GM21526 (cell line): ENCODE measurements at regions not wholly inside any gene's neighbourhood (a gene's known extent, or its start where the extent isn't known, plus 50 kb on each side); places are given as distances from the start of the nearest gene placed in this dataset.

ENCODE experiments used
- ATAC-seq: cut with Tn5 transposase; IDR thresholded peaks from one replicate; pipeline ENCODE4 v1.9.1; 2021; ENCODE audit warnings: moderate library complexity; ENCODE audit not compliant: unreplicated experiment, low FRiP score

DNA sequence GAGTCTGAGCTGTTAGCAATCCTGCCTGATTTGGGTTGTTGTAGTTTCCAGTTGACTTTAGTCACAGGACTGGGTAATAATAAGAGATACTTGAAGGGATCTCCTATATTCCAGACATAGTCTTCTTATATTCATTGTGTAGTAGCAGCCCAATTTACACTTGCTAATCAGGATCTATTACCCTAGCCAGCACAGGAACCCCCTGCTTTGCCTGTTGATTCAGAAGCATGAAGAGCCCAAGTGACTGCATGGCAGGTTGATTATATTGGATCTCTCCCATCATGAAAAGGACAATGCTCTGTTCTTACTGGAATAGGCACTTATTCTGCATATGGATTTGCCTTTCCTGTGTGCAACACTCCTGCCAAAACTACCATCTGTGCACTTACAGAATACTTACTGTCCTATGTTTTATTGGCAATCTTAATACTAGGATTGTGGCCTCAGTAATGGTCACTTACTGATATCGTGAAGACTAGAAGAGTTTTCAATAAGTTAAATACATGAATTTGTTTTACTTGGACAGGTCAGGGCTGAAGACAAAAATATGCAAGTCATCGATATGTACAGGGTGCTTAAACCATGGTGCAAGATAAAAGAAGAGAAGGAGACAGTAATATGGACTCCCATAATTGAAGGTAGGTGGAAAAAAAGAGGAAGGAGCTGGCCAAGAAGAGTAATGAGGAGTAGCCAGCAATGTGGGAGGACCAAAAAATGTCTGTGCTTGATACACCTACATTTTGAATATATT is 304.1 kb downstream of the MCTP2 start:
- ATAC-seq = no peak

DNA sequence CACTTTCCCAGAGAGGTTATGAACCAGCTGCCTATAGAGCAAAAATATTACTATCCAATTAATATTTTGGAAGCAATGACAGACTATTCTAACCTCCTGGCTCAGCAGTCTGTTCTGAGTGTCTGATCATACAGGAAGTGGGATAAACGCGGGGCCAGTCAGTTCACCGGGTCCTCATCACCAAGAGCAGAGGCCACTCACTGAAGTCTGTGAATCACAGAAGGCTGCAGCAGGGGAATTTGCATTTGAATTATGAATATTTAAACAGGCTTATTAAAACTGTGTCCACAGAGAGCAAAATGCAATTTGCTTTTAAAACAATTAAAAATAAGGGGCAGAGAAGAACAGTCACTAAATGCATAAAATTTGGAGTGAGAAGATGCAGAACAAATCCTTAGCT is 305.2 kb downstream of the MCTP2 start:
- ATAC-seq = no peak

DNA sequence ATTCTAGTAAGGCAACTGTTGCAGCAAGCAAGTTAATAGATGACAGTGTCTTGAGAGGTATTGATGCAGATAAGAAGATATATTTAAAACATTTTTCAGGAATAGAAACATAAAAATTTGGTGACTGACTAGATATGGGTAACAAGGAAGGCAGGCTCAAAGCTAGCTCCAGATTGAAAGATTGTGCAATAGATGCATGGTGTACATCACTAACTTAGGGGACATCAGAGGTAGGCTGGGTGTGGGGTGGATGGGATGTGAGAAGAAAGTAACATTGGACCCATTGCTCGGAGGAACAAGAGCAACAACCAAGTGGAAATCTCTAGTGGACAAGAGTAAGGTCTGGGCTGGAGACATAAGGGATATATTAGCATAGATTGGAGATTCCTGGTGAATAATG is 306.9 kb downstream of the MCTP2 start:
- ATAC-seq = no peak

DNA sequence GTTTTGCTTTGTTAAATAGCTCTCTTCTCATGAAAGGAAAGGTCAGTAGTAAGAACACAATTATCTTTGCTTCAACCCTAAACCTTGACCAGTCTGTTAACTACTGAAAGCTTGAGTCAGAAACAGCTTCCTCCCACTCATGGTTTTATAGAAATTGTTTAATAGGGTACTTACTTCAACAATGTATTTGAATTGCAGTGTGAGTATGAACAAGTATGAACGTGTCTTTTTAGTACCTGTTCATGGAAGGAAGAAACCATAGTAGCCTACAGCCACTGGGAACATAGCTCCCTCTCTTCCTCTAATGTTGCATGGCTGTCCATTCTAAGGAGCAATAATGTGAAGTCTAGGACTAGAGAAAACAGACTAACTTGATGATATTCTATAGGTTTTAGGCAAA is 311.0 kb downstream of the MCTP2 start:
- ATAC-seq = no peak

- no peak for ATAC-seq
Measured at GRCh38 chr15:94546808-94547207, 315.4 kb downstream of the MCTP2 start.

DNA sequence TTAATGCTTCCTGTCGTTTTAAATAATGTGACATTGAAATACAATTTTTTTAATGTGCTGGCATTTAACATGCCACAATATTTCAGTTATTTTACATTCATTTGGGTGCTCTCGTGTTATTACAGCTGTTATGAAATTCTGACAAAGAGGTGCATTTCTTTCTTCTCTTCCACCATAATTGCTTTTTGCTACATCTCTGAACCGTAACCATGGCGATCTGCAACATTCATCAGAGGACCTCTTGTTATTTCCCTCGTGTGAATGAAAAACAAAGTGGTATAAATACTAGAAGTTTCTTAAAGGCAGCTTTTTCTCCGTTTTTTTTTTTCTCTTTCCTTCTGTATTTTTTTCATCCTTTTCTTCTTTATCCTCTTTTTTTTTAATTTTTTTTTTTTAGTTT is 316.4 kb downstream of the MCTP2 start:
- no peak for ATAC-seq

- ATAC-seq = no peak
Measured at GRCh38 chr15:94555841-94556519, 324.6 kb downstream of the MCTP2 start.

DNA sequence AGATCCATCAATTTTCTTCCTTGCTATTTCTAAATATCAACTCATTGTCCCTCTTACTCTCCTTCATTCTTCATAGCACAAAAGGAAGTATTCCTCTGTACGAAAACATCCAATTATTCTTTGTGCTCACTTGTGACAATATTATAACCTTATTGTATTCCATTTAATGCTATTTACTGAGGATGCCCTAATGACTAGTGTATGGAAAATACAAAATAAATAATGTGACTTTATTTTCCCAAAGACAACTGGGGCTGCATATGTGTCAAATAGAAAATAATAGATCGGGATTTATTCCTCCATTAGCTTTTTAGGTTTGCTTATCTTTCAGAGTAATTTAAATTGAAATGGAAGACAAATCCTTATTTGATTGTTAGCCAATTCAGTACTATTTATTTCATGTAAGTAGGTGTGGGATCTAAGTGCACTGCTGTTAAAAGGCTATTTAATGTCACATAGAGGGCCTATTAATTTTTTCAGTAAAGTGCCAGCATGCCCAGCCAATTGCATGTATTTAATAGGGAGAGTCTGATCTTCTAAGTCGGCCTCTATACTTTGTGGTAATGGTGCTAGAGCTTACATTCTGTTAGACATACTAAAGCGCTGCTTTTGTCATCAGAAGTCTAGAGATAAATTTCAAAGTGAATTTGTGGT is 329.8 kb downstream of the MCTP2 start:
- ATAC-seq = no peak

GRCh38 chr15:94563456-94563855 is 332.1 kb downstream of the MCTP2 start:
- no peak for ATAC-seq

DNA sequence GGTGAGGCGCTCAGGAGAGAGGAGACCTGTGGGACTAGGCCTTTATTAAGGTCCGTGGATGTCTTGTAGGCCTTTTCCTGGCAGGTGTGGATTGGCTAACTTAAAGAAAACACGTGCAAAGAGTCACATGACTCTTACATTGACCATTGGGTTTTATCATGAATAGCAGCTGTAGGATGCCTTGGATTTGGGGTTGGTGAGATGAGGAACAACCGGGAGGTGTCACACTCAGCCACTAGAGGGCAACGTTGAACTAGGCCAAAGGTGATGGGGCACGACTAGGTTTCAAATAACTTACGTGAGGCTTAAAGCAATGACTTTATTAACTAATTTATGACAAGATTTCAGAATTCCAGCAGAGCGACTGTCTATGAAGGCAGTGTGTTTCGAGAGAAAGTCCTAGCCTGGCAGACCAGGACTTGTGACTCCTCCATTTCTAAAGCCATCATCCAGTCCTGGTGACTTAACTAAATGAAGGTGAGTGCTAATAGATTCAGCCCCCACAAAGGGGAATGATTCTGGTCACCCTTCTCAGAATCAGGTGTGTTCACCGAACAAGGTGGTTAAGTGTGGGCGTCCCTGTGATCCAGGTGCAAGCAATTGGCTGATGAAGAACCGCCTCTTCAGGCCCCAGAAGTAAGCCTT is 345.6 kb downstream of the MCTP2 start:
- no peak for ATAC-seq

DNA sequence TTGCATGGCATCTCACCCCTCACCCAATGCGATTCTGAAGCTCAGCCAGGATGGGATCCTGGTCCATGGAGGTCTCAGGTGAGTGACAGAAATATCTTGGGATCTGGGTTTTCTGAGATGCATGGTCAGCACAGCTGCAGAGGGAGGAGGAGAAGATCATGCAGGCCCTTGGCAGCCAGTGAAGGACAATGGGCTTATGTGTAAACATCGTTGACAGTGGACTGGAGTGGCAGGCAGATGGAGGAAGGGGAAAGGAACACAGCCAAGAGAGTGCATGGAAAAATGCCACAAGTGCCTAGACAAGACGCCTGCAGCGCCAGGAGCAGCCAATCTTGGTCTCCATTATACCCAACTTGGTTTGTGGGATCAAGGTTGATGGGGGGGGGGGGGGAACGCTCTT is 347.9 kb downstream of the MCTP2 start:
- no peak for ATAC-seq

GRCh38 chr15:94580211-94580885 is 349.0 kb downstream of the MCTP2 start:
- ATAC-seq = no peak

GRCh38 chr15:94582368-94582767 is 351.0 kb downstream of the MCTP2 start:
- peak; percentile 42 for ATAC-seq

GRCh38 chr15:94584833-94585244 is 353.5 kb downstream of the MCTP2 start:
- ATAC-seq = peak; percentile 83

DNA sequence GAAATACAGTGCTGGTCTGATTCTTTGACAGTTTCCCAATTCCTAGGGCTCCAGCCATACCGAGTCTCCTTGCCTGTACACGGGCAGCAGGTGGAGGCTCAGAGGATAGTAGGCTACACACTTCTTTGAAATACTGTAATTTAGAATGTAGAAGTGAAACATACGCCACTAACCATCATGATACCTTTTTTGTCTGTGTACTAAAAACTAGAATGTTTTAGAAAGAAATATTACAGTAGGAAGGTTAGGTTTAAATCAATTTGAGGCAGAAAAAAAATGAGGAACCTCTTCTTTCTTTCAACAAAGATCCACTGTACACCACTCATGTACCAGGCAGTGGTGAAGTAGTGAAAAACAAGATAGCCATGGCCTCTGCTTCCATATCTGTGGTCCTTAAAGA is 354.7 kb downstream of the MCTP2 start:
- ATAC-seq = peak; percentile 73

- no peak for ATAC-seq
Measured at GRCh38 chr15:94587113-94587512, 355.8 kb downstream of the MCTP2 start.

- no peak for ATAC-seq
Measured at GRCh38 chr15:94588993-94589392, 357.6 kb downstream of the MCTP2 start.

- no peak for ATAC-seq
Measured at GRCh38 chr15:94592495-94592894, 361.1 kb downstream of the MCTP2 start.

DNA sequence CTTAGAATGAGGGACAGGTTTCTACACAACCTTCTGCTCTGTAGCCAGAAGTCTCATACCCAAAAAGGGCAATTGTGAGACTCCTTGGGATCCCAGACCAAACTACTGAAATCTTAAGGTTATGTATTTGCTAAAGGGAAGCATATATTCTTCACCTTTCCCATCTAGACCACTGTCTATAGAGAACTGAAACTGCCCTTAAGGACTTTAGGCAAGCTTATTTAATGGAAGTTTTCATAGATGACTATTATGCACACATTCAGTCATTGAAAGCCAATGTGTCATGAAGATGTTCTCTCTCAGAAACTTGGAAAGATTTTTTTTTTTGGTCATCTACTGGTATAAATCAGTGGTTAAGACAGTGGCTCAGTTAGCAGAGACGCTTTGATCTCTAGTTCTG is 365.3 kb downstream of the MCTP2 start:
- ATAC-seq = no peak

GRCh38 chr15:94600505-94600904 is 369.1 kb downstream of the MCTP2 start:
- no peak for ATAC-seq
